Activated naive CD4-positive, alpha-beta T cell treated with anti-CD3 and anti-CD28 coated beads, Interleukin-2, amount 50 U/mL, for 16 hours (primary cell): ENCODE measurements at regions not wholly inside any gene's neighbourhood (a gene's known extent, or its start where the extent isn't known, plus 50 kb on each side); places are given as distances from the start of the nearest gene placed in this dataset.
"Not testable (repeated sequence)": the region's sequence is repeated elsewhere in the genome, so short reads cannot be mapped to it uniquely, and the experiment has no call there.

ENCODE experiments used
- DNase-seq: peaks from one replicate; pipeline ENCODE4 v3.0.0-alpha.2; 2020

DNA sequence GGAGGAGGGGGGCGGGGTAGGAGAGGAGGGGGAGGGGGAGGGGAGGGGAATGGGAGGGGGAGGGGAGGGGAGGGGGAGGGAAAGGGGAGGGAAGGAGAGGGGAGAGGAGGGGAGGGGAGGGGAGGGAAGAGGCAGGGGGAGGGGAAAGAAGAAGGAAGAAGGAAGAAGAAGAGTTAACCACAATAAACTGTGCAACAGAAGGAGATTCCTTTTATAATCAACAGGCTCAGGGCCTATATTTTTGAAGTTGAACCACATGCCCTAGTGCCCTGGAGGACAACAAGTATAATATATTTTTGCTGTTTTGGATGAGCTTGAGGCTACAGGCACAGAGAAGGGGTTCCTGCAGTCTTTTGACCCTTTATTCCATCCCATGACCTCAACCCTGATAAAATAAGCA, 228.2 kb upstream of the IRF2BP2 start:
- no peak for DNase-seq

GRCh38 chr1:234837713-234838112, 227.7 kb upstream of the IRF2BP2 start:
- no peak for DNase-seq

DNA sequence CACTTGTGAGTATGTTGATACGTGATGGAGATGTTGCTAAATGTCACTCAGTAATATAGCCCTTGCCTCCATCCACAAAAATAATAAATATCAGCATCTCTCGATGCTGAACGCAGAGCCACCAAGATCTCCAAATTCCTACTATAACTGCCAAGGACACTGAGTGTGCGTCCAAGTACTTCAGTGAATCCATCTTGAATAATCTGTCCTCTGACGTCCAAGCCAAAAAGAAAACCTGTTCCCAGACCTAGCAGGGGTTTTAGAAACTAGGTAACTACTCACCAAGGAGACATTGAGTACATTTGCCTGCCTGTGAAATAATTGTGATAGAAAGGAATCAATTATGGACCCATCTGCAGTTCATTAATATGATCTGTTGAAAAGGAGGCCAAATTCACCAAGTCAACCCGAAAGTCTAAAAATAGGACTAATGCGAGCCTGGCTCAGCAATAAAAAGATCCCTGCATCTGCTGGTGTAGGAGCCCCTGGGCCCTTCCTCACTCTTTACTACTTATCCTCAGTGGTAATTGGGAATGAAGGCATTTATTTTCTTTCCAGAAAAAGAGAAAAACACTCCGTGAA, 226.9 kb upstream of the IRF2BP2 start:
- no peak for DNase-seq

DNA sequence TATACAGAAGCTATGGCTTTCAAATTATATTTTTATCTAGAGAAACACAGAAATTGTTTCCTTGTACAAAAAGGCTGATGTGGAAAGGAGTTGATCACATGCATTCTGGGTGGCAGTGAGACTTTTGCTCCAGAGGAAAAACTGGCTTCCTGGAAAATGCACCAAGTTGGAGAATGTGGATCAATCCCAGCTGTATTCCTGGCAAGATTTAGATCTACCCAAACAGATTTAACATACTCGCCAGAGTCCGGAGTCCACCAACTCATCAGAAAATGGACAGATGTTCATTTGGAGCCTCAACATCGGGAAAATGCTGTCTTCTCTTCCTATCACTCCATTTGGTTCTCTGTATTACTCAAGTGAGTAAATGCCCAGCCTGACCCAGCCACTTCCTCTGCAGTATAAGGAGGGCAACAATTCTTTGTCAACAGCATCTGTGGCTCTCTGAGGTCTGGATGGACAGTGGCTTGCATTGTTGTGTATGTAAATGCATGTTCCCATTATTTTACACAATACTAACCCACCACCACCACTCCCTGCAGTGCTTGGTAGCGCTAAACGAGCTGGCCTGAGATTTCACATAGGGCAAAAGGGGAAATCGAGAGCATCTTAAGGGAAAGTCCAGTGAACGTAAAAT, 226.2 kb upstream of the IRF2BP2 start:
- DNase-seq = no peak

DNA sequence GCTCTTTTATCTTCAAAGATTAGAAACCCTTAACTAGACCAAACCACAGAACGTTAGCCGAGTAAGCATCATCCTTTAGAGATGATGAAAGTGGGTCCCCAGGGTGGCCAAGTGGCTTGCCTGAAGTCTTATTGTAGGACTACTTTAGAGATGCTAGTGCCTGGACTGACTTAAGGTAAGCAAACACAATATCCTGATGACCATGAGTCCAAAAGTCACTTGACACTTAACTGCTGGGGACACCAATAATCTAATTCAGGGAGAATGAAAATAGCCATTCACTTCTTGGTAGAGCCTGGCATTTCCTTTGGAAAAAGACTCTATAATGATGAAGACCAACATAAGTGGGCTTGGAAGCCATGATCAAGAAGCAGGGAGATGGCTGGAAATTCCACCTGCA, 225.3 kb upstream of the IRF2BP2 start:
- no peak for DNase-seq

DNA sequence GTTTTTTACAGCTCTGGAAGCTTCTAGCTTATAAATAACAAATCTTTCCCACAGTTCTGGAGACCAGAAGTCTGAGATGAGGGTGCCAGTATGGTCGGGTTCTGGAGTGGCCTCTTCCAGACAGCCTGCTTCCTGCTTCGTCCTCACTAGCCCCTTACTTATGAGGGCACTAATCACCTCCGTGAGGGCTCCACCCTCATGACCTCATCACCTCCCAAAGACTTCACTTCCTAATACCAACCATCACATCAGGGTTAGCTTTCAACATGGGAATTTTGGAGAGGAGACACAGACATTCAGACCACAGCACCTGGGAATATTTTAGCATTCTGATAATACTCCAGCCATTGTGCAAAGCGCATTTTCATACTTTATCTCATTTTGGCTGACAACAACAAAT, 223.7 kb upstream of the IRF2BP2 start:
- no peak for DNase-seq

GRCh38 chr1:234833118-234833517, 223.1 kb upstream of the IRF2BP2 start:
- DNase-seq = no peak

GRCh38 chr1:234827656-234828055, 217.7 kb upstream of the IRF2BP2 start:
- no peak for DNase-seq

DNA sequence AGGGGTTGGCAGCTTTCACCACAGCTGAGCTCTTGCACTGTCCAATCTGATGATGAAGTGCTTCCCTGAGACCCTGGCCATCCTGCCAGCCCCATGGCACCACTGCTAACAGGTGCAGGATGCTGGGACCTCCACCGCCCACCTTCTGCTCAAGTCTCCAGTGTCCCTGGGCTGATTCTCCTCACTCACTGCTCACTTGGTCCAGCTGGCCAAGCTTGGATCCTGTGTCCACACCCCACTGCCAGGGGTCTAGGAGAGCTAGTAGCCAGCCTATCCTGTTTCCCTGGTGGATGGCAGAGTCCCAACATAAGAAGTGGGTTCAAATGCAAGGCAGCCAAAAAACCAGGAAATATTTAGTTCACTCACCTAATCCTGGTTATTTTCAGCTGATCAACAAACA, 217.2 kb upstream of the IRF2BP2 start:
- no peak for DNase-seq

GRCh38 chr1:234826352-234826751, 216.4 kb upstream of the IRF2BP2 start:
- no peak for DNase-seq

DNA sequence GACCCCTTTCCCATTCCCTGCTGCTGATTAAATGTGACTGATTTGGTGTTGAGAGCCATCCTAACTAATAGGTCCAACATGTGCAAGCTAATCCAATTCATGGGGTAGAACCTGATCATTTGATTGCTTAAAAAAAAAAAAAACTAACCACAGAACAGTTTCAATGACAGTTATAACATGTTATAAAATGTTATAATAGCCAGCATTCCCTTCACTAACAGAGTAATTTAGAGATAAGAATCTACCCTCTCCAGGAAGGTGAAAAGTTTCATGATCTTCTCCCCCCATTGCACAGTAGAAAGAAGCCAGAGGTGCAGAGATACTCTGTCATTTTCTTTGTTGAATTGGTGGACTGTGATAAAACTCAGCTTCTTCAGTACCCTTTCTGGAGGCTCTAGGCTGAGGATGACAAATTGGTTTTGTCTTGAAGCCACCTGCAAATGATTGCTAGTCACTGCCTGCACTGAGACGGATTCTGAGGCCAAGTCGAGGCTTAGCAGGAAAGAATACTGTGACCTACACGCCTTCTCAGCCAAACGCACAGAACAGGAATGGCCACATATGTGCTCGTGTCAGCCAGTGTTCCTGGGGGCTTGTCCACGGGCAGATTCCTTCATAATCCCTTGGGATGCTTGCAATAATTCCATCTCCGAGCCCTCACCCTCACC, 215.7 kb upstream of the IRF2BP2 start:
- DNase-seq = no peak

DNA sequence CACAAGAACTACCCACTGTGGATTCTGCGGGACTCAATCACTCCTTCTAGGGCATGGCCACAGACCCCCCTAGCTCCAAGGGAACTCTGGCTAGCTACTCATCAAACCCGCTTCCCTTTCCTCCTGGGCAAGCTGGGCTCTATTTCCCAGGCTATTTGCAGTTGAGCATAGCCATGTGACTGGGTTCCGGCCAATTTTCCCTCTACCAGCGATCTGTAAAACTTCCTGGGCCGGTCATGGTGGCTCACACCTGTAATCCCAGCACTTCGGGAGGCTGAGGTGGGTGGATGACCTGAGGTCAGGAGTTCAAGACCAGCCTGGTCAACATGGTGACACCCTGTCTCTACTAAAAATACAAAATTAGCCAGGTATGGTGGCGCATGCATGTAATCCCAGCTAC, 214.9 kb upstream of the IRF2BP2 start:
- not testable (repeated sequence) for DNase-seq

- no peak for DNase-seq
These were observed 213.5 kb upstream of the IRF2BP2 start for GRCh38 chr1:234823191-234824176.

DNA sequence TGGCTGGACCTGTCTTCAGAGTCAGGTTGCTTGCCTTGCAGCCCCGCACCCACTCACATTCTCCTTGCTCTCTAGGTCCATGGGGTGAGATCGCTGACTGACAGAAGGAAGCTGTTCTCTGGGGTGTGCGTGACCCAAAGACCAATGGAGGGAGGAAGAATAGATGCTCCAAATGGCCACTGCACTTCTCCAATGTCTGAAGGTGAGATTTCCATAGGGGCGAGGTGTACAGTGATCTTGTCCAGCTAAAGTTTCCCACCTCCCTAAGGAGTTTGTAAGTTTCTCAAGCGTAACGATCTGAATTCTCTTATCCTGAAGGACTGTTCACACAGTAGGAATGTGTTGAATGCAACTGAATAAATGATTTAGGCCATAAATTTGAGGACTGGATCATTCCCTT, 211.9 kb upstream of the IRF2BP2 start:
- DNase-seq = no peak

DNA sequence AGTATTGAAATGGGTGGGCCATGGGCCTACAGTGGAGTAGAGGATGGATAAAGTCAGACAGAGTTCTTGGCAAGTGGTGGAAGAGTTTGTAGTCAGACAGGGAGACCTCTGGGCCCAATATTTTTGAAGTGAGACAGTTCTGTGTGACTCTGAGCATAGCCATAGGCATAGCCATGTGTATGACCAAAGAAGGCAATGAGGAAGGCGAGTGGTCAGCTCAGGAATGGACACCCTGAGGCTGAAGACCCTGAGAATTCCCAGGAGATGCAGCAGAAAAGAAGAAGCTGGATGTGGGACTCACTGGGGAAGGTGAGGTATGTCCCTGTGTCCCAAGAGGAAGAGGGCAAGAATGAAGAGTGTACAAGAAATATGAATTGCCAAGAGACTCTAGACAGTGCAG, 210.6 kb upstream of the IRF2BP2 start:
- no peak for DNase-seq

GRCh38 chr1:234819845-234820244, 209.9 kb upstream of the IRF2BP2 start:
- not testable (repeated sequence) for DNase-seq

DNA sequence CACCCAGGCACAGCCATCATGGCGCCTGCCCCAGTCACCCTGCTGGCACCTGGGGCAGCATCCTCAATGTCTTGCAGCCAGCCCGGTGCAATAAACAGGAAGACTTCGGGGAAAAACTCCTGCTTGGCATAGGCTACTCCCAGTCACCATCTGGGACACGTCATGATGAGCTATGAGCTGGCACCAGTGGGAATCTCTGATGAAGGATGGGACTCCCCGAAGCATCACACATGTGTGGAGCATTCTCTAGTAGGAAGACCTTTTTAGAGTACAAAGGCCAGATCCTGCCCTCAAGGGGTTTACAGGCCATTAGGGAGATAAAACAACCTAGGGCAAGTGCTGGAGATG, 208.0 kb upstream of the IRF2BP2 start:
- DNase-seq = not testable (repeated sequence)

GRCh38 chr1:234817313-234818039, 207.5 kb upstream of the IRF2BP2 start:
- DNase-seq = not testable (repeated sequence)

DNA sequence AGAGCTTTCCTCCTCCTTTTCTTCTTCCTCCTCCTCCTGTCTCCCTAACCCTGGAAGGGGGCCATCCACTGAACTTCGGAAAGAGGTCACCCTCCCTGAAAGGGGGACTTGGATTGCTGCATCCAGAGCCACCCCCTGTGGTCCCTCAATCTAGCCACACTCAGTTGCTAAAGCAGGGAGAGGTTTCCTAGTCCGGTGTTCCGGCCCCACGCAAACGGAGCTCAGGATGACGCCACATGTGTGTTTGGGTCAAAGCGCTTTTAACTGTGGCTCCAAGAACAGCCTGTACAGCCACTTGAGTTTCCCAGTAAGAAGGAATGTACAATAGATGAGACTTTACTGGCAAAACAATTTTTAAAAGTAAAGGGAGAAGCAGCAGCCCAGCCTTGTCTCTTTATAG, 206.9 kb upstream of the IRF2BP2 start:
- DNase-seq = not testable (repeated sequence)

GRCh38 chr1:234816186-234816851, 206.3 kb upstream of the IRF2BP2 start:
- not testable (repeated sequence) for DNase-seq

- not testable (repeated sequence) for DNase-seq
These were observed 205.4 kb upstream of the IRF2BP2 start for GRCh38 chr1:234815295-234815815.

DNA sequence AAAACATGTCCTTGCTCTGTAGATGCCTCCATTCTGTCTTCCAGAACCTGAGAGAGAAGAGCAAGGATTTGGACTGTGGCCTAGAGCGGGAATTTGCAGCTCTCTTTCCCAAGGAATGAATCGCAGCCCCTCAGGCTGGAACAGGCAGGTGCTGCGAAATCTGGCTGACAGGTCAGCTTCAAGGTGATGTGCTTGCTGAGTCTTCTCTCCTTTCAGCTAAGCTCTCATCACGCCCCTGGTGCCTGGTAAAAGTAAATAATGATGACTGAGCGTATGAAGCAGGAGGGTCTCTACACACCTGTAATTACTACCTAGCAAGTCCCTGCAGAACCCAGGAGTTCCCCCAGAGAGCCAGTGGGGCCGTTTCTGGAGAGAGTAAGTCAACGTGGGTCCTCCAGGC, 204.3 kb upstream of the IRF2BP2 start:
- DNase-seq = not testable (repeated sequence)
